Nephron (organoid): ENCODE measurements at regions not wholly inside any gene's neighbourhood (a gene's known extent, or its start where the extent isn't known, plus 50 kb on each side); places are given as distances from the start of the nearest gene placed in this dataset.

Experiments
- H3K27ac Mint-ChIP-seq, 3 experiments: 2 replicates each; pipeline ENCODE4 v1.8.0; 2020; ENCODE audit warnings: mixed read lengths in 3 of 3, mild to moderate bottlenecking in 2 of 3, moderate library complexity in 1 of 3
- H3K27me3 Mint-ChIP-seq: 2 replicates; pipeline ENCODE4 v1.8.0; 2021; ENCODE audit warnings: low read depth, mild to moderate bottlenecking, moderate library complexity, mixed read lengths
- H3K36me3 Mint-ChIP-seq: 2 replicates; pipeline ENCODE4 v1.8.0; 2020; ENCODE audit warnings: low read depth, mixed read lengths
- H3K4me1 Mint-ChIP-seq: 2 replicates; pipeline ENCODE4 v1.8.0; 2020; ENCODE audit warnings: mixed read lengths
- H3K4me3 Mint-ChIP-seq, 3 experiments: 2 replicates each; pipeline ENCODE4 v1.8.0; 2020; ENCODE audit warnings: mild to moderate bottlenecking in 3 of 3, mixed read lengths in 3 of 3, moderate library complexity in 2 of 3
- H3K9me3 Mint-ChIP-seq: 2 replicates; pipeline ENCODE4 v1.8.0; 2020; ENCODE audit warnings: mixed read lengths
- TF ChIP-seq, protein P1 (sequence below), 3 experiments: fragments of 200-600 bp; sonication (generic); IDR thresholded peaks; one replicate each; pipeline ENCODE4 v1.5.0; 2021; ENCODE audit warnings: antibody characterized with exemption in 3 of 3; ENCODE audit not compliant: unreplicated experiment in 3 of 3

DNA sequence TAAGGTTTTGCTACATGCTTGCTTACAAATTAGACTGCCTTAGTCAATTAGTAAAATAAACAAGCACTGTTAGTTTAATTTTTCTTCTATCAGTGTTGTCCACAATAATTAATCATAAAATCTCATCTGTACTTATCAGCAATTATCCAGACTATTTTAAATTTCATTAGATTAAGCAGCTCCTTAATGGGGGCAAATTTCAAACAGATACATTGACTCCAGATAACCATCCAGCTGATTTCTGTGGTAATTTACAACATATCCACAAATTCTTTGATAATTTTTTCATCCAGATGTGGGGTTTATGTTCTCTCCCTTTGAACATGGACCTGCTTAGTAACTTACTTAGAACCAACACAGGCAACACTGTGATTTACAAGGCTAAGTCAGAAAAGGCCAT is 170.4 kb upstream of the CWC22 start:
- H3K9me3 Mint-ChIP-seq = peaks cover 3% of the 10 kb centered on the region
- no peak overlapping the region for H3K4me3 Mint-ChIP-seq
- TF ChIP-seq, protein P1, sequence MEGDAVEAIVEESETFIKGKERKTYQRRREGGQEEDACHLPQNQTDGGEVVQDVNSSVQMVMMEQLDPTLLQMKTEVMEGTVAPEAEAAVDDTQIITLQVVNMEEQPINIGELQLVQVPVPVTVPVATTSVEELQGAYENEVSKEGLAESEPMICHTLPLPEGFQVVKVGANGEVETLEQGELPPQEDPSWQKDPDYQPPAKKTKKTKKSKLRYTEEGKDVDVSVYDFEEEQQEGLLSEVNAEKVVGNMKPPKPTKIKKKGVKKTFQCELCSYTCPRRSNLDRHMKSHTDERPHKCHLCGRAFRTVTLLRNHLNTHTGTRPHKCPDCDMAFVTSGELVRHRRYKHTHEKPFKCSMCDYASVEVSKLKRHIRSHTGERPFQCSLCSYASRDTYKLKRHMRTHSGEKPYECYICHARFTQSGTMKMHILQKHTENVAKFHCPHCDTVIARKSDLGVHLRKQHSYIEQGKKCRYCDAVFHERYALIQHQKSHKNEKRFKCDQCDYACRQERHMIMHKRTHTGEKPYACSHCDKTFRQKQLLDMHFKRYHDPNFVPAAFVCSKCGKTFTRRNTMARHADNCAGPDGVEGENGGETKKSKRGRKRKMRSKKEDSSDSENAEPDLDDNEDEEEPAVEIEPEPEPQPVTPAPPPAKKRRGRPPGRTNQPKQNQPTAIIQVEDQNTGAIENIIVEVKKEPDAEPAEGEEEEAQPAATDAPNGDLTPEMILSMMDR (IDR thresholded peaks at IDR 0.05; ENCODE audit: unreplicated experiment in 3 of 3) = no peak
- H3K4me1 Mint-ChIP-seq = no peaks in the 10 kb centered on the region
- H3K27me3 Mint-ChIP-seq = no peaks in the 10 kb centered on the region
- no peak overlapping the region for H3K27ac Mint-ChIP-seq
- H3K36me3 Mint-ChIP-seq = no peaks in the 10 kb centered on the region

DNA sequence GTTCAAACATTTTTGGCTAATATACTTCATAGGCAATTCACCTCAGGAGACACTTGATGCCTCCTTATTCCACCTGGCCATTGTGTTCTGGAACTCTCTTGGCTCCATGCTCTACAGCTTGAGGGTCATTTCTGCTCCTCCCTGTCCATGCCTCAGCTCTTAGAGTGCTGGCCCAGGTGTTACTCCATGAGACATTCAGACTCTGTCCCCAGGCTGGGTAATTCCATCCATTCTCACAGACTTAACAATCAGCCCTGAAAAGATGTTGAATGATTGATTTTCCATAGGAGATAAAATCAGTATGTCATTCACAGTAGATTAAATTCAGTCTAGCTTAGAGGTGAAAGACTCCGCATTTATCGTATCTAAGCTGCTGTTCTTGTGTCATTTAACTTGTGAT is 168.6 kb upstream of the CWC22 start:
- no peak overlapping the region for H3K4me3 Mint-ChIP-seq
- H3K27me3 Mint-ChIP-seq = no peaks in the 10 kb centered on the region
- no peaks in the 10 kb centered on the region for H3K4me1 Mint-ChIP-seq
- H3K36me3 Mint-ChIP-seq = no peaks in the 10 kb centered on the region
- TF ChIP-seq, protein P1 (IDR thresholded peaks at IDR 0.05; ENCODE audit: unreplicated experiment in 3 of 3) = no peak
- H3K9me3 Mint-ChIP-seq = peaks cover 3% of the 10 kb centered on the region
- no peak overlapping the region for H3K27ac Mint-ChIP-seq

DNA sequence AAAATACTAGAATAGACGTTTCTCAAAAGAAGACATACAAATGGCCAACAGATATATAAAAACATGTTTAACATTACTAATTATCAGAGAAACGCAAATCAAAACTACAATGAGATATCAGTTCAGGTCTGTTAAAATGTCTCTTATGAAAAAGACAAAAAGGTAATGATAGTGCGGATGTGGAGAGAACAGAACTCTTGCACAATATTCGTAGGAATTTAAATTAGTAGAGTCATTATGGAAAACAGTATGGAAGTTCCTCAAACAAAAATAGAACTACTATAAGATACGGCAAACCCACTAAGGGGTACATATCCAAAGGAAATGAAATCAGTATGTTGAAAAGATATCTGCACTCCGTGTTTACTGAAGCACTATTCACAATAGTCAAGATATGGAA is 167.5 kb upstream of the CWC22 start:
- H3K27me3 Mint-ChIP-seq = no peaks in the 10 kb centered on the region
- TF ChIP-seq, protein P1 (IDR thresholded peaks at IDR 0.05; ENCODE audit: unreplicated experiment in 3 of 3) = no peak
- peaks cover 4% of the 10 kb centered on the region for H3K36me3 Mint-ChIP-seq
- H3K9me3 Mint-ChIP-seq = peaks cover 12% of the 10 kb centered on the region
- no peak overlapping the region for H3K4me3 Mint-ChIP-seq
- H3K4me1 Mint-ChIP-seq = no peaks in the 10 kb centered on the region
- H3K27ac Mint-ChIP-seq = no peak overlapping the region

DNA sequence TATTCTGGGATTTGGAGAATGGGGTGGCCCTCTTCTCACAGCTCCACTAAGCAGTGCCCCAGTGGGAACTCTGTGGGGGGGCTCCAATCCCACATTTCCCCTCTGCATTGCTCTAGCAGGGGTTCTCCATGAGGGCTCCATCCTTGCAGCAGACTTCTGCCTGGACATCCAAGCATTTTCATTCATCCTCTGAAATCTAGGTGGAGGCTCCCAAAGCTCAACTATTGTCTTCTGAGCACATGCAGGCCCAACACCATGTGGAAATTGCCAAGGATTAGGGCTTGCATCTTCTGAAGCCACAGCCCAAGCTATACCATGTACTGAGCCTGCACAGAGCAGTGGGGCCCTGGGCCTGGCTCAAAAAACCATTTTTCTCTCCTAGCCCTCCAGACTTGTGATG is 162.4 kb upstream of the CWC22 start:
- Mint-ChIP-seq H3K9me3 (peaks cover 23% of the 10 kb centered on the region), H3K4me1 (no peaks in the 10 kb centered on the region), H3K36me3 (peaks cover 4% of the 10 kb centered on the region), H3K27me3 (no peaks in the 10 kb centered on the region), H3K4me3 (no peak overlapping the region), H3K27ac (no peak overlapping the region)
- TF ChIP-seq, protein P1 (IDR thresholded peaks at IDR 0.05; ENCODE audit: unreplicated experiment in 3 of 3) = no peak

DNA sequence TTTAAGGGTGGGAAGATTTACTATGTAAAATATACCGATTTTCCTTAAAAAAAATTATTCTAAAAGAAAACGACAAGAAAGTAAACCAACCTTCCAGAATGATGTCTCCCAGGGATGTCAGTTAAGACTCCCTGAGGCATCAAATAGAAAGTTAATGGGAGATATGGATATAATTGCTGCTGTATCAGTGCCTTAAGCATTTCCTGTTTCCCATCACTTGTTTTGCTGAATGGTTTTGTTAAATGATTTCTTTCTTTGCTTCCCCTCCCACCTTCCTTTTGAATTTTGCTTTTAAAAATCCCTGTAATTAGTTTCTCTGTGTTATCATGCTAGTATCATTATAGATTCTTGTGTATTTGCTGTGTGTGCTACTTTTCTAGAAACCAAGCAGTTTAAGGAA is 154.3 kb upstream of the CWC22 start:
- TF ChIP-seq, protein P1 (IDR thresholded peaks at IDR 0.05; ENCODE audit: unreplicated experiment in 3 of 3) = no peak
- no peaks in the 10 kb centered on the region for H3K9me3 Mint-ChIP-seq
- H3K27me3 Mint-ChIP-seq = no peaks in the 10 kb centered on the region
- no peak overlapping the region for H3K4me3 Mint-ChIP-seq
- H3K36me3 Mint-ChIP-seq = no peaks in the 10 kb centered on the region
- H3K27ac Mint-ChIP-seq = no peak overlapping the region
- H3K4me1 Mint-ChIP-seq = peaks cover 5% of the 10 kb centered on the region

DNA sequence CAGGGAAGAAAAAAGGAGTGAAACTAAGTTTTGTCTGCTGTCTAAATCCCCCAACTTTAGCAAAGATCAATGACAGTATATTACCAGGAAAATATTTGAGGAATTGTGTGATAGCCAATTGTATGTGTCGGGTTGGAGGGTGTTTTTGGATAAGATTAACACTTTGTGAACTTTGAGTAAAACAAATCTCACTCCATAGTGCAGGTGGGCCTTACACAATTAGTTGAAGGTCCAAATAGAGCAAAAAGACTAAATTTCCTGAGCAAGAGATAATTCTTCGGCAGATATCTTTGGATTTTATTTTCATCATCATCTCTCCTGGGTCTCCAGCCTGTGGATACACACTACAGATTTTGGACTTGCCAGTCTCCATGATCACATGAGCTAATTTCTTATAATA is 152.8 kb upstream of the CWC22 start:
- H3K27me3 Mint-ChIP-seq = no peaks in the 10 kb centered on the region
- no peak overlapping the region for H3K4me3 Mint-ChIP-seq
- no peaks in the 10 kb centered on the region for H3K9me3 Mint-ChIP-seq

More for the DNA sequence above, 152.8 kb upstream of the CWC22 start:
- H3K27ac Mint-ChIP-seq = no peak overlapping the region
- TF ChIP-seq, protein P1 (IDR thresholded peaks at IDR 0.05; ENCODE audit: unreplicated experiment in 3 of 3) = no peak
- no peaks in the 10 kb centered on the region for H3K36me3 Mint-ChIP-seq
- peaks cover 5% of the 10 kb centered on the region for H3K4me1 Mint-ChIP-seq
